ENCODE measurements at regions not wholly inside any gene's neighbourhood (a gene's known extent, or its start where the extent isn't known, plus 50 kb on each side); places are given as distances from the start of the nearest gene placed in this dataset.

DNA sequence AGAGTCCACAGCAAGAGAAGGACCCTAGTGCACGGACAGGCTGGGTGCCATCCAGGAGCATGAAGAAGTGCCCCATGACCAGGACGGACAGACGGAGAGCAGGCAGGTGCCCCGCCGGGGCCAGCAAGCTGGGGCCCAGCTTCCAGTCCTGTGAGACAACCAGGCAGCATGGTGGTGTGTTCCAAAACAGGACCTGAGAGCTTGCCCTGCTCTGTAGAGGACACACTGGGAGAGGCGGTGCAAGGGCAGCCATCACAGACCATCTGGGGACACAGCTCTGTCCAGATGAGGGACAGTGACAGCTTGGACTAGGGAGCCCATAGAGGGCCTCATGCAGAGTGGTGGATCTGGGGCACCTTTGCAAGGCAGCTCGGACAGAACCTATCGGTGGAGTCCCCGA lies 279.8 kb downstream of the EIPR1 start:
- FAIRE-seq (no peak), DNase-seq (ENCODE audit: low read depth in 1 of 2, low spot score in 2 of 2) (no peak)
- WGBS, 2 experiments (ENCODE audit: extremely low coverage in 1 of 2, insufficient coverage in 1 of 2, insufficient read length in 1 of 2, insufficient replicate concordance in 2 of 2, low coverage in 1 of 2, low lambda C conversion rate in 2 of 2, missing lambda C conversion rate in 1 of 2), result 91% methylated on average over 9 of the region's 9 CpGs; no CpG with 5 or more reads in 1 of the 2 experiments
- no peaks in the 10 kb centered on the region for H3K79me1 ChIP-seq (ENCODE audit: low read depth, low read length)
- H4K5ac ChIP-seq (ENCODE audit: insufficient read length, low read depth, low read length), result no peak overlapping the region
- H3K23ac ChIP-seq (ENCODE audit: insufficient read length), result no peak overlapping the region
- no peaks in the 10 kb centered on the region; a peak in 1 of 7 replicates for H3K4me1 ChIP-seq (replicated peaks in 1 of 4; ENCODE audit: control insufficient read depth in 3 of 4, insufficient read depth in 4 of 4, low read length in 3 of 4)
- H3K9ac ChIP-seq (replicated peaks in 1 of 4; ENCODE audit: extremely low read depth in 1 of 4, low read depth in 3 of 4, low read length in 3 of 4), result no peak overlapping the region
- no peaks in the 10 kb centered on the region for H4K20me1 ChIP-seq (replicated peaks in 1 of 2; ENCODE audit: control insufficient read depth in 1 of 2, insufficient read depth in 2 of 2, low read length in 2 of 2)
- H2BK20ac ChIP-seq (ENCODE audit: low read length), result no peak overlapping the region
- ChIA-PET CTCF (ENCODE audit: partially characterized antibody) (interaction anchor here (1.2 to 1.3 kb wide), 2 partner anchors 81 to 100 kb away, joined by 3 to 6 read pairs; no protein-coding TSS in a partner anchor), POLR2A (ENCODE audit: partially characterized antibody) (no interaction called here)
- H3K79me2 ChIP-seq (ENCODE audit: control insufficient read depth in 1 of 2, insufficient read depth in 2 of 2, low read length in 2 of 2), result no peaks in the 10 kb centered on the region
- no peak overlapping the region for H3K18ac ChIP-seq (ENCODE audit: extremely low read depth, low read length)
- H3K4ac ChIP-seq (replicated peaks; ENCODE audit: insufficient read length, low read depth, low read length), result no peak overlapping the region
- H3K23me2 ChIP-seq (ENCODE audit: low read depth, low read length), result no peaks in the 10 kb centered on the region
- no peak overlapping the region for H2AK5ac ChIP-seq (ENCODE audit: low read depth, low read length)
- no peak overlapping the region for H4K91ac ChIP-seq (replicated peaks; ENCODE audit: insufficient read length, low read length)
- no peak overlapping the region for H3K4me3 ChIP-seq (ENCODE audit: extremely low read depth in 1 of 4, insufficient read depth in 2 of 4, low read depth in 3 of 4, low read length in 4 of 4)
- no peak overlapping the region for H3K27ac ChIP-seq (ENCODE audit: low read depth, low read length)
- no peaks in the 10 kb centered on the region for H3K36me3 ChIP-seq (ENCODE audit: control insufficient read depth in 2 of 4, insufficient read depth in 4 of 4, low read length in 3 of 4)
- no peak overlapping the region for H2BK15ac ChIP-seq (ENCODE audit: low read length)
- no peak overlapping the region for H2BK12ac ChIP-seq (ENCODE audit: low read depth, low read length)
- H3K56ac ChIP-seq (replicated peaks; ENCODE audit: insufficient read length, low read depth, low read length), result no peak overlapping the region
- H2BK5ac ChIP-seq (ENCODE audit: low read depth, low read length), result no peak overlapping the region
- no peak overlapping the region for H2BK120ac ChIP-seq (replicated peaks; ENCODE audit: low read depth, low read length)
- H3K9me3 ChIP-seq (ENCODE audit: insufficient read depth in 2 of 2, low read depth in 1 of 2, low read length in 1 of 2), result no peaks in the 10 kb centered on the region
- no peak overlapping the region for H4K8ac ChIP-seq (ENCODE audit: extremely low read depth, insufficient read depth, low read length)
- H3K27me3 ChIP-seq (replicated peaks in 1 of 4; ENCODE audit: control insufficient read depth in 3 of 4, extremely low read depth in 1 of 4, insufficient read depth in 3 of 4, low read length in 3 of 4), result no peaks in the 10 kb centered on the region
- no peak overlapping the region for H3K14ac ChIP-seq (ENCODE audit: insufficient read length)
- no peak overlapping the region for H3K4me2 ChIP-seq (ENCODE audit: insufficient read depth in 1 of 2, low read depth in 2 of 2, low read length in 2 of 2)
- no peak overlapping the region for H2AFZ ChIP-seq (ENCODE audit: low read length)
- TF ChIP-seq SAP30 (IDR thresholded peaks at IDR 0.05; ENCODE audit: insufficient read depth, insufficient replicate concordance, low read length), result no peak
- TF ChIP-seq MAFK (IDR thresholded peaks at IDR 0.05; ENCODE audit: low read depth, low read length), result no peak
- TF ChIP-seq, protein P1, sequence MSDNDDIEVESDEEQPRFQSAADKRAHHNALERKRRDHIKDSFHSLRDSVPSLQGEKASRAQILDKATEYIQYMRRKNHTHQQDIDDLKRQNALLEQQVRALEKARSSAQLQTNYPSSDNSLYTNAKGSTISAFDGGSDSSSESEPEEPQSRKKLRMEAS (IDR thresholded peaks at IDR 0.05), result no peak
- TF ChIP-seq SIN3A (conservative IDR thresholded peaks at IDR 0.05 in 1 of 2, IDR thresholded peaks at IDR 0.05 in 1 of 2; ENCODE audit: low read depth in 1 of 2, low read length in 2 of 2), result no peak
- no peak for TF ChIP-seq HDAC2 (IDR thresholded peaks at IDR 0.05; ENCODE audit: borderline replicate concordance in 1 of 2, low read depth in 2 of 2, low read length in 2 of 2)
- no peak for TF ChIP-seq YY1 (IDR thresholded peaks at IDR 0.05; ENCODE audit: low read depth, low read length)
- TF ChIP-seq, protein P2, sequence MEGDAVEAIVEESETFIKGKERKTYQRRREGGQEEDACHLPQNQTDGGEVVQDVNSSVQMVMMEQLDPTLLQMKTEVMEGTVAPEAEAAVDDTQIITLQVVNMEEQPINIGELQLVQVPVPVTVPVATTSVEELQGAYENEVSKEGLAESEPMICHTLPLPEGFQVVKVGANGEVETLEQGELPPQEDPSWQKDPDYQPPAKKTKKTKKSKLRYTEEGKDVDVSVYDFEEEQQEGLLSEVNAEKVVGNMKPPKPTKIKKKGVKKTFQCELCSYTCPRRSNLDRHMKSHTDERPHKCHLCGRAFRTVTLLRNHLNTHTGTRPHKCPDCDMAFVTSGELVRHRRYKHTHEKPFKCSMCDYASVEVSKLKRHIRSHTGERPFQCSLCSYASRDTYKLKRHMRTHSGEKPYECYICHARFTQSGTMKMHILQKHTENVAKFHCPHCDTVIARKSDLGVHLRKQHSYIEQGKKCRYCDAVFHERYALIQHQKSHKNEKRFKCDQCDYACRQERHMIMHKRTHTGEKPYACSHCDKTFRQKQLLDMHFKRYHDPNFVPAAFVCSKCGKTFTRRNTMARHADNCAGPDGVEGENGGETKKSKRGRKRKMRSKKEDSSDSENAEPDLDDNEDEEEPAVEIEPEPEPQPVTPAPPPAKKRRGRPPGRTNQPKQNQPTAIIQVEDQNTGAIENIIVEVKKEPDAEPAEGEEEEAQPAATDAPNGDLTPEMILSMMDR (IDR thresholded peaks at IDR 0.05; ENCODE audit: control extremely low read depth in 1 of 3, insufficient read depth in 1 of 3, low read depth in 1 of 3, low read length in 3 of 3), result no peak

Measured in H1 (cell line).